ENCODE measurements at regions not wholly inside any gene's neighbourhood (a gene's known extent, or its start where the extent isn't known, plus 50 kb on each side); places are given as distances from the start of the nearest gene placed in this dataset.
"Not testable (repeated sequence)": the region's sequence is repeated elsewhere in the genome, so short reads cannot be mapped to it uniquely, and the experiment has no call there.

- no peak for DNase-seq (ENCODE audit: low spot score)
These were observed 309.2 kb upstream of the CCL2 start for GRCh38 chr17:33945646-33946546.

GRCh38 chr17:33947762-33948161 is 307.3 kb upstream of the CCL2 start:
- no peak for DNase-seq (ENCODE audit: low spot score)

- DNase-seq (ENCODE audit: low spot score) = no peak
These were observed 306.8 kb upstream of the CCL2 start for GRCh38 chr17:33948309-33948708.

- DNase-seq (ENCODE audit: low spot score) = no peak
These were observed 306.0 kb upstream of the CCL2 start for GRCh38 chr17:33949100-33949499.

- DNase-seq (ENCODE audit: low spot score) = no peak
These were observed 305.0 kb upstream of the CCL2 start for GRCh38 chr17:33950061-33950460.

- no peak for DNase-seq (ENCODE audit: low spot score)
These were observed 302.7 kb upstream of the CCL2 start for GRCh38 chr17:33952425-33952824.

GRCh38 chr17:33954597-33954996 is 300.5 kb upstream of the CCL2 start:
- DNase-seq (ENCODE audit: low spot score) = no peak

- no peak for DNase-seq (ENCODE audit: low spot score)
These were observed 299.6 kb upstream of the CCL2 start for GRCh38 chr17:33955461-33955860.

GRCh38 chr17:33959098-33959497 is 296.0 kb upstream of the CCL2 start:
- not testable (repeated sequence) for DNase-seq (ENCODE audit: low spot score)

GRCh38 chr17:33962857-33963655 is 292.0 kb upstream of the CCL2 start:
- no peak for DNase-seq (ENCODE audit: low spot score)

GRCh38 chr17:33964344-33964979 is 290.6 kb upstream of the CCL2 start:
- DNase-seq (ENCODE audit: low spot score) = no peak

- DNase-seq (ENCODE audit: low spot score) = no peak
These were observed 288.6 kb upstream of the CCL2 start for GRCh38 chr17:33966410-33967059.

GRCh38 chr17:33967608-33968349 is 287.3 kb upstream of the CCL2 start:
- no peak for DNase-seq (ENCODE audit: low spot score)

- no peak for DNase-seq (ENCODE audit: low spot score)
These were observed 286.6 kb upstream of the CCL2 start for GRCh38 chr17:33968350-33969044.

- DNase-seq (ENCODE audit: low spot score) = no peak
These were observed 284.8 kb upstream of the CCL2 start for GRCh38 chr17:33970279-33970678.

- no peak for DNase-seq (ENCODE audit: low spot score)
These were observed 282.3 kb upstream of the CCL2 start for GRCh38 chr17:33972763-33973162.

- no peak for DNase-seq (ENCODE audit: low spot score)
These were observed 281.6 kb upstream of the CCL2 start for GRCh38 chr17:33973491-33973890.

GRCh38 chr17:33974276-33974675 is 280.8 kb upstream of the CCL2 start:
- no peak for DNase-seq (ENCODE audit: low spot score)

GRCh38 chr17:33976831-33977230 is 278.3 kb upstream of the CCL2 start:
- no peak for DNase-seq (ENCODE audit: low spot score)

GRCh38 chr17:33977729-33978514 is 277.2 kb upstream of the CCL2 start:
- DNase-seq (ENCODE audit: low spot score) = no peak

All from left forelimb (tissue), 1 donor.